ENCODE measurements at regions not wholly inside any gene's neighbourhood (a gene's known extent, or its start where the extent isn't known, plus 50 kb on each side); places are given as distances from the start of the nearest gene placed in this dataset.

DNA sequence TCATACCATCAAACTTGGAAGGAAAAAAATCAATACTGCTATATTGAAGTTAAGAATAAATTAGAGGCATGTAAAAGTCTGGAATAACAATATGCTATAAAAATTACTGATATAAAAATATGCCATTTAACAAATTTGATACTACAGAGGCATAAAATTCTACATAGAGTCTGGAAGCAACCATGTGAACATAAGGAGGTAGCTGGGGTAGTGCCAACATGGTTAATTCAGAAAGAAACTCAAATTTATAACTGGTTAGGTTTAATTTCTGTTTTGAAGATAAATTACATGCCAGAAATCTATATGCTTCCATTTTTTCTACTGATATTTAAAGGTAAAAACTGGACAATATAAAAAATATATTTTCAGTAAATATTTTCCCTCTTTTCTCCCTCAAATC, 103.1 kb upstream of the NR4A3 start:
- TF ChIP-seq TAF1 (IDR thresholded peaks at IDR 0.05; ENCODE audit: borderline replicate concordance, low read depth, low read length): no peak
- no peak for TF ChIP-seq POLR2AphosphoS5 (IDR thresholded peaks at IDR 0.05; ENCODE audit: low read depth, low read length)
- TF ChIP-seq POLR2A (IDR thresholded peaks at IDR 0.05; ENCODE audit: low read depth, low read length): no peak
